GM10248 (cell line): ENCODE measurements at regions not wholly inside any gene's neighbourhood (a gene's known extent, or its start where the extent isn't known, plus 50 kb on each side); places are given as distances from the start of the nearest gene placed in this dataset.

Source experiments
- CTCF ChIA-PET: fragments of 300-600 bp; sonication (Branson Sonifier 250); formaldehyde crosslinking; extraction: SDS; loops from one replicate; lab custom pipeline; 2021; ENCODE audit warnings: antibody characterized with exemption; lab: Yijun Ruan, JAX
- POLR2A ChIA-PET: fragments of 350-650 bp; sonication (Branson Sonifier 250); formaldehyde crosslinking; extraction: SDS; loops from one replicate; lab custom pipeline; 2020; ENCODE audit warnings: antibody characterized with exemption; lab: Yijun Ruan, JAX
- DNase-seq: peaks from one replicate; pipeline ENCODE4 v3.0.0; 2012; ENCODE audit errors: extremely low spot score
- CTCF ChIP-seq: IDR thresholded peaks from 2 replicates; pipeline ENCODE4 v1.5.1; 2012; ENCODE audit warnings: mild to moderate bottlenecking, low read depth; ENCODE audit errors: extremely low read depth, missing control alignments, control extremely low read depth

- no peak for DNase-seq
- ChIA-PET CTCF (no interaction called here), POLR2A (no interaction called here)
- TF ChIP-seq CTCF, result no peak
Measured at GRCh38 chr4:180105362-180105761, 2137.8 kb upstream of the TENM3 start.

- no peak for DNase-seq
- POLR2A ChIA-PET, result no interaction called here
- no peak for TF ChIP-seq CTCF
- CTCF ChIA-PET, result no interaction called here
Measured at GRCh38 chr4:180106122-180106521, 2137.1 kb upstream of the TENM3 start.

GRCh38 chr4:180106997-180107396 is 2136.2 kb upstream of the TENM3 start:
- ChIA-PET CTCF (no interaction called here), POLR2A (no interaction called here)
- no peak for DNase-seq
- no peak for TF ChIP-seq CTCF

GRCh38 chr4:180116840-180117239 is 2126.4 kb upstream of the TENM3 start:
- no peak for TF ChIP-seq CTCF
- ChIA-PET CTCF (no interaction called here), POLR2A (no interaction called here)
- no peak for DNase-seq

GRCh38 chr4:180120068-180120467 is 2123.1 kb upstream of the TENM3 start:
- no peak for TF ChIP-seq CTCF
- ChIA-PET POLR2A (no interaction called here), CTCF (interaction anchor here (1.2 to 1.5 kb wide), 2 partner anchors 9 to 13 kb away, joined by 4 to 6 read pairs; no protein-coding TSS in a partner anchor)

GRCh38 chr4:180134091-180134866 is 2108.9 kb upstream of the TENM3 start:
- no peak for DNase-seq
- no peak for TF ChIP-seq CTCF
- ChIA-PET CTCF (interaction anchor here (0.8 to 1.3 kb wide), 2 partner anchors 12 to 14 kb away, joined by 3 to 6 read pairs; no protein-coding TSS in a partner anchor), POLR2A (no interaction called here)

More at GRCh38 chr4:180120068-180120467, 2123.1 kb upstream of the TENM3 start:
- DNase-seq, result no peak
